ENCODE measurements at regions not wholly inside any gene's neighbourhood (a gene's known extent, or its start where the extent isn't known, plus 50 kb on each side); places are given as distances from the start of the nearest gene placed in this dataset.

DNA sequence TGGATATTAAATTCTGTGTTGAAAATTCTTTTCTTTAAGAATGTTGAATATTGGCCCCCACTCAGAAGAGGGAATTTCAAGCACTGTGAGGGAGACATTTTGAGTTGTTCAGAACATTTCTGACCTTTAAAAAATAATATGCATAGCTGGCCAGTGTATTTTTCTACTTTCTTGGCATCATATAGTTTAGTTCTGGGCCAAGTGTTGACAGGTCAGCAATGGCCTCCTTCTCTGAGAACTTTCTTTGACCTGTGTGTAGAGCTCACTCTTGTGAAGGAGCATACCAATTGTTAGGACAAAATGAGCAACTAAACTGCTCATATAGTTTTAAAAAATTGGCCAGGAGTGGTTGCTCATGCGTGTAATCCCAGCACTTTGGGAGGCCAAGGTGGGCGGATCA, 376.0 kb downstream of the LRRC70 start (continued):
- no peak for TF ChIP-seq CUX1 (IDR thresholded peaks at IDR 0.05; ENCODE audit: insufficient replicate concordance, low read depth, low read length)

- ChIA-PET CTCF (no interaction called here), SMC1A (ENCODE audit: uncharacterized antibody, unreplicated experiment) (no interaction called here), RAD21 (ENCODE audit: unreplicated experiment) (no interaction called here), POLR2A (no interaction called here)
- Histone ChIP-seq H3K4me1 (ENCODE audit: control insufficient read depth, insufficient read depth, low read length) (no peaks in the 10 kb centered on the region), H2AFZ (ENCODE audit: control insufficient read depth, low read depth, low read length) (no peak overlapping the region), H3K4me3 (no peak overlapping the region), H3K27me3 (replicated peaks in 1 of 2; ENCODE audit: control insufficient read depth in 2 of 2, insufficient read depth in 2 of 2, low read length in 1 of 2) (no peaks in the 10 kb centered on the region), H4K20me1 (ENCODE audit: control insufficient read depth, insufficient read depth) (no peaks in the 10 kb centered on the region), H3K9ac (ENCODE audit: control insufficient read depth, insufficient read depth, low read length) (no peak overlapping the region), H3K4me2 (ENCODE audit: control insufficient read depth, insufficient read depth) (no peak overlapping the region), H3K79me2 (ENCODE audit: control insufficient read depth, insufficient read depth, low read length) (no peaks in the 10 kb centered on the region), H3K27ac (ENCODE audit: control insufficient read depth, insufficient read depth) (no peak overlapping the region), H3K36me3 (ENCODE audit: control insufficient read depth in 2 of 2, insufficient read depth in 2 of 2, low read length in 1 of 2) (no peaks in the 10 kb centered on the region), H3K9me3 (replicated peaks; ENCODE audit: control insufficient read depth, insufficient read depth, low read length) (no peaks in the 10 kb centered on the region)
- no TSS peak for BruUV-seq (replicated peaks)
- no peak for TF ChIP-seq FOXM1 (IDR thresholded peaks at IDR 0.05; ENCODE audit: low read depth, low read length)
- no peak for TF ChIP-seq TAF1 (IDR thresholded peaks at IDR 0.05; ENCODE audit: borderline replicate concordance, low read depth, low read length)
- TF ChIP-seq ZNF207 (IDR thresholded peaks at IDR 0.05; ENCODE audit: borderline replicate concordance) = no peak
- TF ChIP-seq ZBED1 (IDR thresholded peaks at IDR 0.05; ENCODE audit: borderline replicate concordance) = no peak
- no peak for TF ChIP-seq POLR2AphosphoS5 (IDR thresholded peaks at IDR 0.05; ENCODE audit: low read length)
- TF ChIP-seq PML (IDR thresholded peaks at IDR 0.05; ENCODE audit: low read length) = no peak
- TF ChIP-seq NBN (IDR thresholded peaks at IDR 0.05) = no peak
- no peak for TF ChIP-seq SMAD5 (IDR thresholded peaks at IDR 0.05; ENCODE audit: low read depth)
- FAIRE-seq = no peak
- no peak for DNase-seq (ENCODE audit: low read depth, low spot score)
- in situ Hi-C loops (cut with MboI) (no loop called here), intact Hi-C loops (cut with micrococcal nuclease; ENCODE audit: unreplicated experiment) (no loop called here)
- ATAC-seq = no peak
- WGBS (ENCODE audit: insufficient coverage, insufficient replicate concordance, low lambda C conversion rate, missing lambda C conversion rate) = 0% methylated on average over 1 of the region's 1 CpG
Observed at GRCh38 chr5:62948301-62948700, 369.7 kb downstream of the LRRC70 start.

Measured in GM12878 (cell line).